Stimulated activated effector memory CD8-positive, alpha-beta T cell treated with anti-CD3 and anti-CD28 coated beads, Interleukin-12 subunit alpha, Interleukin-12 subunit beta, amount 100 ng/mL, for 72 hours (primary cell): ENCODE measurements at regions not wholly inside any gene's neighbourhood (a gene's known extent, or its start where the extent isn't known, plus 50 kb on each side); places are given as distances from the start of the nearest gene placed in this dataset.
A peak's percentile ranks its signal among the peaks of the same experiment; 100 is the strongest.

Source experiments
- ATAC-seq: fragments of 150-1000 bp; cut with Tn5 transposase; 2 replicates; pipeline ENCODE4 v1.10.0; 2021
- DNase-seq, 2 donors: peaks; one replicate each; pipeline ENCODE4 v3.0.0; 2021 to 2022; ENCODE audit warnings: low spot score in 2 of 2
- H3K27ac Mint-ChIP-seq: one replicate; pipeline ENCODE4 v1.8.0; 2022; ENCODE audit warnings: mild to moderate bottlenecking, mixed read lengths
- H3K36me3 Mint-ChIP-seq: one replicate; pipeline ENCODE4 v1.8.0; 2022; ENCODE audit warnings: mild to moderate bottlenecking, mixed read lengths
- H3K4me1 Mint-ChIP-seq: one replicate; pipeline ENCODE4 v1.8.0; 2022; ENCODE audit warnings: mixed read lengths
- H3K4me3 Mint-ChIP-seq: one replicate; pipeline ENCODE4 v1.8.0; 2022; ENCODE audit warnings: mild to moderate bottlenecking, mixed read lengths
- H3K9me3 Mint-ChIP-seq: one replicate; pipeline ENCODE4 v1.8.0; 2022; ENCODE audit warnings: mixed read lengths

GRCh38 chr1:224500796-224501195 is 66.2 kb upstream of the WDR26 start:
- ATAC-seq (no peak), DNase-seq (no peak)
- peaks cover 5% of the 10 kb centered on the region for H3K9me3 Mint-ChIP-seq
- peak overlapping the region; percentile 2 for H3K27ac Mint-ChIP-seq
- no peak overlapping the region for H3K4me3 Mint-ChIP-seq
- peaks cover 58% of the 10 kb centered on the region for H3K4me1 Mint-ChIP-seq
- H3K36me3 Mint-ChIP-seq = no peaks in the 10 kb centered on the region

DNA sequence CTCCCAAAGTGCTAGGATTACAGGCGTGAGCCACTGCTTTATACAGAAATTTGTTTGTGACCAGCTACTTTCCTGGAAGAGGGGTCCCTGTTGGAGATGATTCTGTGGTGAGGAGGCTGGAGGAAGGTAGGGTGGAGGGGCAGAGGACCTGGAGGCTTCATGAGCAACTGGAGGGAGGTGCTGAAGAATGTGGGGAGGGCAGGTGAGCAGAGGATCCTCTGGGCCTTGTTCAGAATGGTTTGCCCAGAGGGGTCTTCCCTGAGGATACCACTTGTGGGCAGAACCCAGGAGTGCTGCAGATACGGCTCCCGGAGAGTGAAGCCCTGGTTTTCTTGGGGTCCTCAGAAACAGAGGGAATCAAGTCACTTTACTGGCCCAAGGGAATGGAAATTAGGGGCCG is 67.2 kb upstream of the WDR26 start:
- no peak overlapping the region for H3K27ac Mint-ChIP-seq
- ATAC-seq (no peak), DNase-seq (no peak)
- no peak overlapping the region for H3K4me3 Mint-ChIP-seq
- no peaks in the 10 kb centered on the region for H3K36me3 Mint-ChIP-seq
- peaks cover 56% of the 10 kb centered on the region for H3K4me1 Mint-ChIP-seq
- H3K9me3 Mint-ChIP-seq = peaks cover 3% of the 10 kb centered on the region

GRCh38 chr1:224502459-224503160 is 68.0 kb upstream of the WDR26 start:
- Mint-ChIP-seq H3K4me1 (peaks cover 48% of the 10 kb centered on the region), H3K27ac (peak overlapping the region; percentile 75), H3K36me3 (no peaks in the 10 kb centered on the region), H3K4me3 (no peak overlapping the region), H3K9me3 (no peaks in the 10 kb centered on the region)
- ATAC-seq (no peak), DNase-seq (no peak)

- ATAC-seq (peak; percentile 75), DNase-seq (peak in 1 of 2 donors; percentile 72)
- no peaks in the 10 kb centered on the region for H3K36me3 Mint-ChIP-seq
- H3K9me3 Mint-ChIP-seq = no peaks in the 10 kb centered on the region
- H3K4me3 Mint-ChIP-seq = no peak overlapping the region
- H3K27ac Mint-ChIP-seq = peak overlapping the region; percentile 75
- peaks cover 40% of the 10 kb centered on the region for H3K4me1 Mint-ChIP-seq
These were observed 68.8 kb upstream of the WDR26 start for GRCh38 chr1:224503161-224504118.

DNA sequence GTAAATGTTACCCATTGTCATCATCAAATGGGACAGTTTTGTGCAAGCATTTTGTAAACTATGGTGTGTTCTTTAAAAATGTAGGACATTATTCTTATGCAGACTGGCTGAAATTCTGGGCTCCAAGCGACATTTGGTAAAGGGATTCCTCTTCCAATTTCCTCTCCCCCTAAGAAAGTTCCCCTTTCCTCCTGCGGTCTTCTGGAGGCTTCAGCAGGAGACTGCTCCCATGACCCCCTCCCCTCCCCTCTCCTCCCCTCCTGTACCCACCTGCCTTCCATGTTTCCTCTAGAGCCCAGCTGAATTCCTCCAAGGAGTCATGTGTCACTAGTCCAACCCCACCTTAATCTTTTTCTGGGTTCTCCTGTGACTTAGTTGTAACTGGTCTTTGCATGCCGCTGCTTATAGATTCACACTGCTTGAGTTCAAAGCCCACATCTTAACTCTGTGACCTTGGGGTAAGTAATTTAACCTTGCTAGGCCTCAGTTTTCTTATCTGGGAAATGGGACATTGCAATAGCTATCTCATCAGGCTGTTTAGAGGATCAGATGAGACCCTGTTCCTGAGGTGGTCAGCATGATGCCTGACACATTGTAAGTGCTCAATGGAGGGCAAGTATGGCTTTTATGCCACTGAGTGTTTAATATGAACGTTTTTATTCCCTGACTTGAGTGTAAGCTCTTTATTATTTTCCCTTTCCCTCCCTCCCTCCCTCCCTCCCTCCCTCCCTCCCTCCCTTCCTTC is 69.9 kb upstream of the WDR26 start:
- DNase-seq = no peak
- Mint-ChIP-seq H3K9me3 (no peaks in the 10 kb centered on the region), H3K4me3 (no peak overlapping the region), H3K27ac (no peak overlapping the region), H3K4me1 (peaks cover 29% of the 10 kb centered on the region), H3K36me3 (no peaks in the 10 kb centered on the region)
- ATAC-seq = no peak

- Mint-ChIP-seq H3K36me3 (no peaks in the 10 kb centered on the region), H3K27ac (no peak overlapping the region), H3K4me3 (no peak overlapping the region), H3K4me1 (peaks cover 25% of the 10 kb centered on the region), H3K9me3 (no peaks in the 10 kb centered on the region)
- ATAC-seq = no peak
- DNase-seq = no peak
These were observed 71.0 kb upstream of the WDR26 start for GRCh38 chr1:224505454-224506093.

GRCh38 chr1:224506141-224506814 is 71.7 kb upstream of the WDR26 start:
- Mint-ChIP-seq H3K9me3 (no peaks in the 10 kb centered on the region), H3K27ac (no peak overlapping the region), H3K36me3 (no peaks in the 10 kb centered on the region), H3K4me1 (peaks cover 18% of the 10 kb centered on the region), H3K4me3 (no peak overlapping the region)
- ATAC-seq = no peak
- DNase-seq = no peak

- ATAC-seq = no peak
- Mint-ChIP-seq H3K4me1 (peaks cover 12% of the 10 kb centered on the region), H3K9me3 (no peaks in the 10 kb centered on the region), H3K36me3 (no peaks in the 10 kb centered on the region), H3K27ac (no peak overlapping the region), H3K4me3 (no peak overlapping the region)
- DNase-seq = no peak
These were observed 73.3 kb upstream of the WDR26 start for GRCh38 chr1:224507771-224508523.

DNA sequence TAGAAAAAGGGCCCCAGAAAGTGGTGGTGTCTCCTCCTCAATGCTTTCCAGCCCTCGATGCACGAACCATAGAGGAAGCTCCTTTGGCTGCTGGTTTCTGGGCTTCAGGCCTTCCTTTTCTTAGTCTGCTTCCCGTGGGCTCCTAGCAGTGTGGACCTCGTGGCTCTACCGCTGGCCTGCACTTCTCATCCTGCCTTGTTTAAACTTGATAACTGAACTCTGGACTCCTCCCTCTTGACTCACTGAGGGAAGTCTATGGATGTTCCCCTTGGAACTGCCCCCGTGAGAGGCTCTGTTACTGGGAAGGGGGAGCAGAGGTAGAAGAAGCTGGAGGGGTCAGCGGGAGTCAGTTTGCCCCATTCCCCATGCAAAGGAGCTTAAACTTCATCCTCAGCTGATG is 75.3 kb upstream of the WDR26 start:
- Mint-ChIP-seq H3K27ac (peak overlapping the region; percentile 80), H3K4me3 (no peak overlapping the region), H3K36me3 (no peaks in the 10 kb centered on the region), H3K9me3 (no peaks in the 10 kb centered on the region), H3K4me1 (peaks cover 8% of the 10 kb centered on the region)
- ATAC-seq (no peak), DNase-seq (no peak)

DNA sequence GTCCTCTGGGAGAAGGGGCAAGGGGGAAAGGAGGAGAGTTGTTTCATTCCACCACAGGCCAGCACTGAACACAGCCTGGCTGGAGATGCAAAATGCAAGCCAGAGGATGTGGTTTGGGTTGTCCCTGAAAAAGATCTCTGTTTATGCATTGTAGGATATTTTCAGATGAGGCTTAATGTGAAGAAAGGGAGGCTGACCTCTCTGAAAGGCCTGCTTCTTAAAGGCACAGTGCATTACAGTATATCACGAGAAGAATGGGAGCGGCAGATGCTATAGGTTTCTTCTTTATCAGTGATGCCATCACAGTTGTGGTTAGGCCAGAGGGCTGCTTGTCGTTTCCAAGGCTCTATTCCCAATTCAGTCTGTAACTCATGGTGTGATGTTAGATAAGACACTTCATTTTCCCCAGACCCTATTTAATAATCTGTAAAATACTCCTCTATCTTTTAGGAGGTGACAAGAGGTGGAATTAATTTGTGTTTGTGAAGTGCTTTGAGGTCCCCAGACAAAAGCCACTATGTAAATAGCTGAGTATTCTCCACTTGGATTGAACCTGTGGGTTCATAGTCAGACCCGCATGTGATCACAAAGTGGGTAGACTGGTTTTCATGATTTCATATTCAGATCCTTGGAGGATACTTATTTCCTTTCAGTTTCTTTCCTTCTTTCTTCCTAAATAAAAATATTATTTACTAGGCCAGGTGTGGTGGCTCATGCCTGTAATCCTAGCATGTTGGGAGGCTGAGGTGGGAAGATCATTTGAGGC is 76.5 kb upstream of the WDR26 start:
- Mint-ChIP-seq H3K4me1 (peaks cover 8% of the 10 kb centered on the region), H3K36me3 (no peaks in the 10 kb centered on the region), H3K27ac (no peak overlapping the region), H3K4me3 (no peak overlapping the region), H3K9me3 (no peaks in the 10 kb centered on the region)
- ATAC-seq (no peak), DNase-seq (no peak)

DNA sequence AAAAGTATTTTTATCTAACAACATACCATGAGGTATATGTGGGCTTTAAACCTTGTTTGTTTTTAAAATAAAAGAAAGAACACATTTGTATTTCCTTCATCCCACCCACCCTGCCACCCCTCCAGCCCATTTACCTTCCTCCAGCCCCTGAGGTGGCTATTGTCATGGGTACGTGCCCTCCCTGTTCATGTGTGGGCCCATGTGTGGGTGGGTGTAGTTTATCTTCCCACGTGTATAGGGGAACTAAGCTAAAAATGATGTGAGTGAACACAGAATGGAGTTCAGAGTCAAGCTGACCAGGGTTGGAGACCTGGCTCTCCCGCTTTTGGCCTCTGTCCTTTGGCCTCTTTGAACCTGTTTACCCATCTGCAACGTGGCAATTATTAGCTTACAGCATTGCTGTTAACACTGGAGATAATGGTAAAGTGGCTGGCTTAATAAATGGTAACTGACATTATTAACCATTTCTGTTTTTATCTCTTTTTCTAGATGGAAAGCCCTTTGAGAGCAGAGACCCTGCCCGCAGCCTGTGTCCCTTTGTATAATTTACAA is 78.1 kb upstream of the WDR26 start:
- Mint-ChIP-seq H3K9me3 (no peaks in the 10 kb centered on the region), H3K4me1 (peaks cover 8% of the 10 kb centered on the region), H3K27ac (no peak overlapping the region), H3K36me3 (no peaks in the 10 kb centered on the region), H3K4me3 (no peak overlapping the region)
- DNase-seq = no peak
- ATAC-seq = no peak

GRCh38 chr1:224513383-224513782 is 78.8 kb upstream of the WDR26 start:
- Mint-ChIP-seq H3K27ac (no peak overlapping the region), H3K9me3 (no peaks in the 10 kb centered on the region), H3K36me3 (no peaks in the 10 kb centered on the region), H3K4me1 (peaks cover 8% of the 10 kb centered on the region), H3K4me3 (no peak overlapping the region)
- ATAC-seq = no peak
- no peak for DNase-seq

- peaks cover 8% of the 10 kb centered on the region for H3K4me1 Mint-ChIP-seq
- no peaks in the 10 kb centered on the region for H3K9me3 Mint-ChIP-seq
- no peaks in the 10 kb centered on the region for H3K36me3 Mint-ChIP-seq
- H3K4me3 Mint-ChIP-seq = no peak overlapping the region
- ATAC-seq (peak; percentile 93), DNase-seq (peak; percentile 86 to 95)
- no peak overlapping the region for H3K27ac Mint-ChIP-seq
These were observed 79.2 kb upstream of the WDR26 start for GRCh38 chr1:224513787-224514209.
